ENCODE measurements at regions not wholly inside any gene's neighbourhood (a gene's known extent, or its start where the extent isn't known, plus 50 kb on each side); places are given as distances from the start of the nearest gene placed in this dataset.
A peak's percentile ranks its signal among the peaks of the same experiment; 100 is the strongest.

- no peak for DNase-seq
These were observed 357.8 kb downstream of the SIPA1L2 start for GRCh38 chr1:232271991-232272589.

GRCh38 chr1:232271299-232271698 lies 358.6 kb downstream of the SIPA1L2 start:
- DNase-seq: no peak

- DNase-seq: no peak
These were observed 359.9 kb downstream of the SIPA1L2 start for GRCh38 chr1:232269988-232270387.

- no peak for DNase-seq
These were observed 361.9 kb downstream of the SIPA1L2 start for GRCh38 chr1:232267837-232268598.

- DNase-seq: no peak
These were observed 362.7 kb downstream of the SIPA1L2 start for GRCh38 chr1:232267092-232267836.

GRCh38 chr1:232263452-232263851 lies 366.5 kb downstream of the SIPA1L2 start:
- DNase-seq: no peak

- DNase-seq: no peak
These were observed 366.9 kb downstream of the SIPA1L2 start for GRCh38 chr1:232262991-232263390.

- no peak for DNase-seq
These were observed 369.1 kb downstream of the SIPA1L2 start for GRCh38 chr1:232260861-232261260.

GRCh38 chr1:232260045-232260444 lies 369.9 kb downstream of the SIPA1L2 start:
- no peak for DNase-seq

- no peak for DNase-seq
These were observed 370.6 kb downstream of the SIPA1L2 start for GRCh38 chr1:232259333-232259732.

- no peak for DNase-seq
These were observed 377.3 kb downstream of the SIPA1L2 start for GRCh38 chr1:232252546-232253118.

GRCh38 chr1:232250838-232251237 lies 379.1 kb downstream of the SIPA1L2 start:
- no peak for DNase-seq

GRCh38 chr1:232249861-232250777 lies 379.8 kb downstream of the SIPA1L2 start:
- DNase-seq: no peak

GRCh38 chr1:232249339-232249738 lies 380.6 kb downstream of the SIPA1L2 start:
- no peak for DNase-seq

- DNase-seq: no peak
These were observed 381.6 kb downstream of the SIPA1L2 start for GRCh38 chr1:232248276-232248820.

- DNase-seq: no peak
These were observed 382.3 kb downstream of the SIPA1L2 start for GRCh38 chr1:232247669-232248068.

GRCh38 chr1:232244426-232244825 lies 385.5 kb downstream of the SIPA1L2 start:
- peak in 1 of 2 experiments; percentile 60 for DNase-seq

GRCh38 chr1:232239998-232240397 lies 389.9 kb downstream of the SIPA1L2 start:
- no peak for DNase-seq

- no peak for DNase-seq
These were observed 390.4 kb downstream of the SIPA1L2 start for GRCh38 chr1:232239522-232239921.

- peak; percentile 55 to 69 for DNase-seq
These were observed 391.9 kb downstream of the SIPA1L2 start for GRCh38 chr1:232238009-232238408.

- peak; percentile 79 to 91 for DNase-seq
These were observed 402.6 kb downstream of the SIPA1L2 start for GRCh38 chr1:232227306-232227705.

GRCh38 chr1:232226197-232226712 lies 403.7 kb downstream of the SIPA1L2 start:
- DNase-seq: peak in 1 of 2 experiments; percentile 43
